GM12874 (cell line): ENCODE measurements at regions not wholly inside any gene's neighbourhood (a gene's known extent, or its start where the extent isn't known, plus 50 kb on each side); places are given as distances from the start of the nearest gene placed in this dataset.

Experiments used
- CTCF ChIP-seq: IDR thresholded peaks from 2 replicates; pipeline ENCODE4 v1.5.1; 2011; ENCODE audit warnings: low read depth, mild to moderate bottlenecking, control low read depth, low read length, moderate library complexity; ENCODE audit not compliant: insufficient read depth

- TF ChIP-seq CTCF, result no peak
These were observed 1143.9 kb upstream of the GJE1 start for GRCh38 chr6:140988780-140989179.

- TF ChIP-seq CTCF, result no peak
These were observed 1145.2 kb upstream of the GJE1 start for GRCh38 chr6:140987364-140988155.

GRCh38 chr6:140985679-140986275, 1146.9 kb upstream of the GJE1 start:
- no peak for TF ChIP-seq CTCF

GRCh38 chr6:140980265-140980887, 1152.3 kb upstream of the GJE1 start:
- TF ChIP-seq CTCF, result no peak

GRCh38 chr6:140979642-140980091, 1153.1 kb upstream of the GJE1 start:
- no peak for TF ChIP-seq CTCF

GRCh38 chr6:140977403-140977802, 1155.3 kb upstream of the GJE1 start:
- no peak for TF ChIP-seq CTCF

GRCh38 chr6:140976806-140977205, 1155.9 kb upstream of the GJE1 start:
- TF ChIP-seq CTCF, result no peak
